GM13976 (cell line): ENCODE measurements at regions not wholly inside any gene's neighbourhood (a gene's known extent, or its start where the extent isn't known, plus 50 kb on each side); places are given as distances from the start of the nearest gene placed in this dataset.

Source experiments
- DNase-seq: peaks from one replicate; pipeline ENCODE4 v3.0.0; 2012; ENCODE audit warnings: low spot score
- in situ Hi-C: fragments of 300-500 bp; cut with MboI; formaldehyde crosslinking; loops from one replicate; pipeline ENCODE4 v1.12.0; 2022; ENCODE audit warnings: low sequenced_read_pairs, mixed read lengths, inconsistent platforms; ENCODE audit not compliant: unreplicated experiment
- TF ChIP-seq, protein P1 (sequence below): IDR thresholded peaks from 2 replicates; pipeline ENCODE4 v1.5.1; 2012; ENCODE audit warnings: borderline replicate concordance, mild to moderate bottlenecking; ENCODE audit not compliant: insufficient read depth; ENCODE audit errors: extremely low read depth, missing control alignments, control extremely low read depth

DNA sequence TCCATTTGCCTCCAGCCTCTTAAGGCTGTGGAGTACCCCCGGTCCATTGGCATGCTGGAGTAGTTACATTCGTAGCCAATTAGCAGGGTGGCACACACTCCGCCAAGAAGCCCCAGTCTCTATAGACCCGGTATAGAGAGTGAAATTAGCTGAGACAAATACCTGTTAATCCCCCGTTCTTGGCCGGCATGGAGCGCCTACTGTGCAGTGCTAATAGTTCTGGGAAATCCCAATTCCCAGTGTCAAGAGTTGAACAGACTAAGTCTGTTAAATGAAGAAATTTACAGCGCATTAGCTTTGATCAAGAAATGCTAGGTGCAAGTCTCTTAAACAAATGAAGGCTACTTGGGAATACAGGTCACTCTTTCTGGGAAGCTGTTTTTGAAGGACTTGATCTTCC is 127.8 kb upstream of the ARX start:
- DNase-seq = no peak
- TF ChIP-seq, protein P1, sequence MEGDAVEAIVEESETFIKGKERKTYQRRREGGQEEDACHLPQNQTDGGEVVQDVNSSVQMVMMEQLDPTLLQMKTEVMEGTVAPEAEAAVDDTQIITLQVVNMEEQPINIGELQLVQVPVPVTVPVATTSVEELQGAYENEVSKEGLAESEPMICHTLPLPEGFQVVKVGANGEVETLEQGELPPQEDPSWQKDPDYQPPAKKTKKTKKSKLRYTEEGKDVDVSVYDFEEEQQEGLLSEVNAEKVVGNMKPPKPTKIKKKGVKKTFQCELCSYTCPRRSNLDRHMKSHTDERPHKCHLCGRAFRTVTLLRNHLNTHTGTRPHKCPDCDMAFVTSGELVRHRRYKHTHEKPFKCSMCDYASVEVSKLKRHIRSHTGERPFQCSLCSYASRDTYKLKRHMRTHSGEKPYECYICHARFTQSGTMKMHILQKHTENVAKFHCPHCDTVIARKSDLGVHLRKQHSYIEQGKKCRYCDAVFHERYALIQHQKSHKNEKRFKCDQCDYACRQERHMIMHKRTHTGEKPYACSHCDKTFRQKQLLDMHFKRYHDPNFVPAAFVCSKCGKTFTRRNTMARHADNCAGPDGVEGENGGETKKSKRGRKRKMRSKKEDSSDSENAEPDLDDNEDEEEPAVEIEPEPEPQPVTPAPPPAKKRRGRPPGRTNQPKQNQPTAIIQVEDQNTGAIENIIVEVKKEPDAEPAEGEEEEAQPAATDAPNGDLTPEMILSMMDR = no peak
- in situ Hi-C loops = loop anchor here (25.0 kb wide), 2 partner anchors 406 to 756 kb away; no protein-coding TSS in a partner anchor

DNA sequence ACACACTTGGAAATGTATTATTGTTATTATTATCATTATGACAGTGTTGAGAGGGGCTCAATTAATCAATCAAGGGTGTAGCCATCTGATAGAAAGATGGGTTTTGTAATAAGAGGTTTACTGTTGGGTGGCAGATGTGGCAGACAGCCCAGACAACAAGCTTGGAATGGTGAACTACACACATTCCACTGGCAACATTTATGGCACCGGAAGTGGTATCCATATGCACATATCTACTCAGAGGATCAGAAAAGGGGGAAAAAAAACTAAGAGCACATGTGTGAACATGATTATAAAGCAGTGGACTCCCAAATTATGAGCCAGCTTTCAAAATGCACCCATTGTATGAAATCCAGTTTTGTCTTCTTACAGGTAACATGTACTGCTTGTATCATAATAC is 125.9 kb upstream of the ARX start:
- DNase-seq = no peak
- in situ Hi-C loops = loop anchor here (25.0 kb wide), 2 partner anchors 404 to 754 kb away; no protein-coding TSS in a partner anchor
- TF ChIP-seq, protein P1 = no peak

DNA sequence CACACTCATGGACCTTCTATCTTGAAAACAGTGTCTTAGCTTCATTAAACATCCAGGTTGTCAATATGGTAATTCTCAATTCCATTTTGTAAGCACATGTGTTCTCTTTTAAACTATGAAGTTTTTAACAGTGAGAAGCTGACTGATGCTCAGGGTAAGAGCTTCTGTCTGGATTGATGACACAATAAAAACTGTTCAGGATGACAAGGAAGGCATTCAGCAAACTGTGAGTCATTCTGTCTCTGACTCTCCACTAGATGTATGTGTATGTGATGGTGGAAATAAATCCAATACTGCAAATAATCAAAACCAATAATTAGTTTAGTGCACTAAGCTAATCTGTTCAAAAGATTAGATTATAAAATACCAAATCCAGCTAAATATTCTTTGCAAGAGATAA is 115.3 kb upstream of the ARX start:
- in situ Hi-C loops = loop anchor here (25.0 kb wide), 2 partner anchors 394 to 744 kb away; no protein-coding TSS in a partner anchor
- TF ChIP-seq, protein P1 = no peak
- DNase-seq = no peak

GRCh38 chrX:25130619-25131018 is 114.9 kb upstream of the ARX start:
- TF ChIP-seq, protein P1 = no peak
- in situ Hi-C loops = loop anchor here (25.0 kb wide), 2 partner anchors 393 to 743 kb away; no protein-coding TSS in a partner anchor
- no peak for DNase-seq

DNA sequence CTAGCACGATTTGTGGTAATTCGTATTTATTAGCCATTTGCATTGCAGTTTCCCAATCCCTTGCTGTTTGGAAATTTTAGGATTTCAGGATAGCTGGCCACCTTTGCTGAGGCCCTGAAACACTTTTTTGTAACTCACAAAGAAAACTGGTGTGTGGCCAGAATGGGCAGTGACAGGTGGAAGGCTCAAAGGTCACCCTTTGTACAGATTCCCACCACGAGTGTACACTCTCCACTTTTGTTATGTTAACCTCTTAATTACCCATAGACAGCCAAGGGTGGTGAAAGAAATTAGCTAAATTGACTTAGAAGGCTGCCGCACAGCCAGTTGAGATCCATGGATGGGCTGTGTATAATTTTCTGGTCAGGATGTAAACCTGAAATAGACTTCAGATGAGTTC is 109.7 kb upstream of the ARX start:
- TF ChIP-seq, protein P1 = no peak
- no peak for DNase-seq
- in situ Hi-C loops = loop anchor here (25.0 kb wide), 2 partner anchors 388 to 738 kb away; no protein-coding TSS in a partner anchor

DNA sequence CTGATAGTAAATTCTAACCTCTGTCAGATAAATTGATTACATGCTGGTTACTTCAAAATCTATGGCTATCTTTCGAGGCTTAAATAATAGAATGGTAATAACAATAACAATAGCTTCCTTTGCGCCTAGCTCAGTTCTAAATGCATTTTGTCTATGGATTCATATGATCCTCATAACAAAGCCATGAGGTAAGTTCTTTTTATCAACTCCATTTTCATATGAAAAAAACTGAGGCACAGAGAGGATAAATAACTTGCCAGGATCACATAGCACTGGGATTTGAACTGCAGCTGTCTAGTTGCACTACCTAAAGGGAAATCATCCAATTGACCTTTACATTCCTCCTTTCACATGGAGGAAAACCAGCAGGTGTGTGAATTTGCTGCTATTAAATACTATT is 108.6 kb upstream of the ARX start:
- DNase-seq = no peak
- TF ChIP-seq, protein P1 = no peak
- in situ Hi-C loops = no loop called here
